Gastroesophageal sphincter (tissue), 3 donors: ENCODE measurements at regions not wholly inside any gene's neighbourhood (a gene's known extent, or its start where the extent isn't known, plus 50 kb on each side); places are given as distances from the start of the nearest gene placed in this dataset.

ENCODE experiments used
- EP300 ChIP-seq: sonication (generic); formaldehyde crosslinking; IDR thresholded peaks from one replicate; pipeline ENCODE4 v1.6.1; 2017; ENCODE audit warnings: antibody characterized with exemption, mild to moderate bottlenecking
- POLR2A ChIP-seq, 2 donors: fragments of 450-650 bp; IDR thresholded peaks; one replicate each; pipeline ENCODE4 v1.6.1; 2017; ENCODE audit warnings: antibody characterized with exemption in 2 of 2, mild to moderate bottlenecking in 2 of 2, moderate library complexity in 1 of 2
- POLR2AphosphoS5 ChIP-seq: sonication (generic); formaldehyde crosslinking; IDR thresholded peaks from one replicate; pipeline ENCODE4 v1.6.1; 2017; ENCODE audit warnings: antibody characterized with exemption
- TF ChIP-seq, protein P1 (sequence below), 4 experiments: fragments of 200-600 bp in 2 of 4; fragments of 450-650 bp in 2 of 4; sonication (generic) in 1 of 4; IDR thresholded peaks; one replicate each; pipeline ENCODE4 v1.5.1; 2017 to 2019; ENCODE audit warnings: antibody characterized with exemption in 4 of 4, mild to moderate bottlenecking in 2 of 4, moderate library complexity in 2 of 4

DNA sequence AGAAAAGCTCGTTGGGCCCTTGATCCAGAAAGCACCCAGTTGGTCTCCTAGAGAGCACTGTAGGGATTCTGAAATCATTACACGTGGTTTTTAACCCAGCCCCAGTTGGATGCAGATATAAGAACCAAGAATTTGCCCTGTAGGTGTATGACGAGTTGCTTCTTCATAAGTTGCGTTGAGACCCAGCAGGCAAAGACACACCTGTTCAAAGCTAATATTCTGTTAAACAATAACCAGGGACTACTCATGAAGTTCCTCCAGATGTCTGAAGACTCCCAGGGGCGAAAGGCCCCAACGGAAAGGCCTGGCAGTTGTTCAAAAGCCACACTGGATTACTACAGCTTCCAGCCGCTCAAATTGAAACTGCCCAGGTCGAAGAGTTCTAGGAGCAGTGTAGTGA lies 88.6 kb upstream of the HNRNPU start:
- TF ChIP-seq POLR2AphosphoS5 (no peak), EP300 (no peak), POLR2A (IDR thresholded peaks at IDR 0.05) (no peak)
- TF ChIP-seq, protein P1, sequence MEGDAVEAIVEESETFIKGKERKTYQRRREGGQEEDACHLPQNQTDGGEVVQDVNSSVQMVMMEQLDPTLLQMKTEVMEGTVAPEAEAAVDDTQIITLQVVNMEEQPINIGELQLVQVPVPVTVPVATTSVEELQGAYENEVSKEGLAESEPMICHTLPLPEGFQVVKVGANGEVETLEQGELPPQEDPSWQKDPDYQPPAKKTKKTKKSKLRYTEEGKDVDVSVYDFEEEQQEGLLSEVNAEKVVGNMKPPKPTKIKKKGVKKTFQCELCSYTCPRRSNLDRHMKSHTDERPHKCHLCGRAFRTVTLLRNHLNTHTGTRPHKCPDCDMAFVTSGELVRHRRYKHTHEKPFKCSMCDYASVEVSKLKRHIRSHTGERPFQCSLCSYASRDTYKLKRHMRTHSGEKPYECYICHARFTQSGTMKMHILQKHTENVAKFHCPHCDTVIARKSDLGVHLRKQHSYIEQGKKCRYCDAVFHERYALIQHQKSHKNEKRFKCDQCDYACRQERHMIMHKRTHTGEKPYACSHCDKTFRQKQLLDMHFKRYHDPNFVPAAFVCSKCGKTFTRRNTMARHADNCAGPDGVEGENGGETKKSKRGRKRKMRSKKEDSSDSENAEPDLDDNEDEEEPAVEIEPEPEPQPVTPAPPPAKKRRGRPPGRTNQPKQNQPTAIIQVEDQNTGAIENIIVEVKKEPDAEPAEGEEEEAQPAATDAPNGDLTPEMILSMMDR (IDR thresholded peaks at IDR 0.05): no peak
